Thyroid gland (tissue), 4 donors: ENCODE measurements at regions not wholly inside any gene's neighbourhood (a gene's known extent, or its start where the extent isn't known, plus 50 kb on each side); places are given as distances from the start of the nearest gene placed in this dataset.

Experiments
- CTCF ChIP-seq, 6 experiments: fragments of 200-600 bp in 3 of 6; fragments of 450-650 bp in 3 of 6; sonication (generic) in 3 of 6; IDR thresholded peaks; one replicate each; pipeline ENCODE4 v1.5.1; 2016 to 2019; ENCODE audit warnings: antibody characterized with exemption in 6 of 6, mild to moderate bottlenecking in 2 of 6, inconsistent platforms in 1 of 6, moderate library complexity in 1 of 6
- POLR2A ChIP-seq, 2 donors: fragments of 450-650 bp; IDR thresholded peaks; one replicate each; pipeline ENCODE4 v1.6.1; 2017; ENCODE audit warnings: antibody characterized with exemption in 2 of 2, mild to moderate bottlenecking in 2 of 2, moderate library complexity in 1 of 2

GRCh38 chr17:70447588-70447987 is 278.3 kb downstream of the KCNJ2 start:
- TF ChIP-seq CTCF (IDR thresholded peaks at IDR 0.05) (no peak), POLR2A (IDR thresholded peaks at IDR 0.05) (no peak)
